Islet precursor cell (in vitro differentiated cells): ENCODE measurements at regions not wholly inside any gene's neighbourhood (a gene's known extent, or its start where the extent isn't known, plus 50 kb on each side); places are given as distances from the start of the nearest gene placed in this dataset.
"Not testable (repeated sequence)": the region's sequence is repeated elsewhere in the genome, so short reads cannot be mapped to it uniquely, and the experiment has no call there.

Source experiments
- DNase-seq: peaks from one replicate; pipeline ENCODE4 v3.0.0-alpha.2; 2018

GRCh38 chr6:102808944-102809505, 1415.5 kb downstream of the GRIK2 start:
- DNase-seq = not testable (repeated sequence)

- no peak for DNase-seq
These were observed 1405.5 kb downstream of the GRIK2 start for GRCh38 chr6:102799051-102799450.

- DNase-seq = peak; percentile 80
These were observed 1405.1 kb downstream of the GRIK2 start for GRCh38 chr6:102798636-102799035.

GRCh38 chr6:102793752-102794151, 1400.2 kb downstream of the GRIK2 start:
- DNase-seq = no peak

- DNase-seq = no peak
These were observed 1380.8 kb downstream of the GRIK2 start for GRCh38 chr6:102774326-102774725.

- DNase-seq = no peak
These were observed 1380.1 kb downstream of the GRIK2 start for GRCh38 chr6:102773636-102774035.

- no peak for DNase-seq
These were observed 1373.5 kb downstream of the GRIK2 start for GRCh38 chr6:102766963-102767362.

GRCh38 chr6:102764317-102764716, 1370.8 kb downstream of the GRIK2 start:
- peak; percentile 55 for DNase-seq

- peak; percentile 62 for DNase-seq
These were observed 1370.4 kb downstream of the GRIK2 start for GRCh38 chr6:102763891-102764290.

GRCh38 chr6:102761872-102762271, 1368.4 kb downstream of the GRIK2 start:
- DNase-seq = no peak

- peak; percentile 57 for DNase-seq
These were observed 1365.9 kb downstream of the GRIK2 start for GRCh38 chr6:102759415-102759814.

GRCh38 chr6:102758536-102758935, 1365.0 kb downstream of the GRIK2 start:
- DNase-seq = not testable (repeated sequence)

- DNase-seq = no peak
These were observed 1355.9 kb downstream of the GRIK2 start for GRCh38 chr6:102749210-102749971.

- DNase-seq = no peak
These were observed 1353.4 kb downstream of the GRIK2 start for GRCh38 chr6:102746941-102747340.

GRCh38 chr6:102742754-102743356, 1349.3 kb downstream of the GRIK2 start:
- DNase-seq = no peak

GRCh38 chr6:102742028-102742427, 1348.5 kb downstream of the GRIK2 start:
- DNase-seq = no peak

GRCh38 chr6:102736941-102737368, 1343.4 kb downstream of the GRIK2 start:
- no peak for DNase-seq

GRCh38 chr6:102732898-102733297, 1339.4 kb downstream of the GRIK2 start:
- peak; percentile 67 for DNase-seq

- DNase-seq = not testable (repeated sequence)
These were observed 1328.6 kb downstream of the GRIK2 start for GRCh38 chr6:102722086-102722485.

GRCh38 chr6:102717737-102718456, 1324.4 kb downstream of the GRIK2 start:
- DNase-seq = peak; percentile 58

- no peak for DNase-seq
These were observed 1323.7 kb downstream of the GRIK2 start for GRCh38 chr6:102717252-102717651.

GRCh38 chr6:102701019-102701418, 1307.5 kb downstream of the GRIK2 start:
- no peak for DNase-seq

GRCh38 chr6:102686461-102686860, 1293.0 kb downstream of the GRIK2 start:
- no peak for DNase-seq
